GM21515 (cell line): ENCODE measurements at regions not wholly inside any gene's neighbourhood (a gene's known extent, or its start where the extent isn't known, plus 50 kb on each side); places are given as distances from the start of the nearest gene placed in this dataset.
"Not testable (repeated sequence)": the region's sequence is repeated elsewhere in the genome, so short reads cannot be mapped to it uniquely, and the experiment has no call there.

Experiments
- ATAC-seq: cut with Tn5 transposase; IDR thresholded peaks from one replicate; pipeline ENCODE4 v1.9.1; 2021; ENCODE audit not compliant: unreplicated experiment

DNA sequence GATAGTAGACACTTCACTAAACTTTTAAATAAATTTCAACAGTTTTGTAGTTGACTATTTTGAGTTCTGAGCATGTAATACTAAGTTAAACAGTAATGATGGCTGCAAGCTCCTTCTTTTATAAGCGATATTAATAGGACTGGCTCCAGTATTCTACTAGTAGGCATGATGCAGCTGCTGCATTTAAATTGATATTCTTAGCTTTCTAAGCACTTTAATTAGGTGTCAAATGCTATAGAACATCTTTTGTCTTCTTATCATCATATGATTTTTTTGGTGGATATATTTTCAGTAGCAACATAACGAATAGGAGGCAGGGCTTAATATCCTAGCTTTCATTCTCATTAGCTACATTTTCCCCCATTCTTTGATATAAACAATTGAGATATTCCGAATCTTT, 141.1 kb downstream of the FBXO4 start:
- no peak for ATAC-seq

DNA sequence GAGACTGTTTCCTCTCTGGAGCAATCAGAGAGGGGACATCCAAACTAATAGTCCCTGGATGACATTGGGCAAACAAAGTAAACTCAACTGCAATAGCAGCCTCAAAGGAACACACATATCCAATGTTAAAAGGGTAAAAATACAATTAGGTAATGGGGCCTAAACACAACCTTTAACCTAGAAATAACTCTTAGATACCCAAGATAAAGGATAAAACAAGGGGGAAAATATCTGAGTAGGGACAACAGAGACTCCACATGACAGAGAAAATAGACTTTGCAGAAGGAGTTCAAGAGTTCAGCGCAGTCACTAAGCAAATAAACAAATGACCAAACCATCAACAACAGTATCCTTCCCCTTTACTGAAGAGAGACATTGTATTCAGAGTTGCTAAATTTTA, 149.3 kb downstream of the FBXO4 start:
- no peak for ATAC-seq

DNA sequence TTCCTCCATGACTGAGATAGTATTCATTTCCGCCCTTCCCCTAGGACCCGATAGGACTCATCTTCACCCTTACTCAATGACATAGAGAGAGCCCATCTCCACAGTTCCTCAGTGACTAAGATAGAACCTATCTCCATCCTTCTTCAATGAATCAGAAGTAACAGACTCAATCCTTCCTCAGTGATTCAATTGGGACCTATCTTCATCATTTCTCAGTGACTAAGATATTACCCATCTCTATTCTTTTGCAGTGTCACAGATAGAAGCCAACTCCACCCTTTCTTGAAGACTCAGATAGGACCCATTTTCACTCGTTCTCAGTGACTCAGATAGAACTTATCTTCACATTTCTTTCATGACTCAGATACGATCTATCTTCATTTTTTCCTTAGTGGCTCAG, 164.6 kb downstream of the FBXO4 start:
- ATAC-seq = no peak

DNA sequence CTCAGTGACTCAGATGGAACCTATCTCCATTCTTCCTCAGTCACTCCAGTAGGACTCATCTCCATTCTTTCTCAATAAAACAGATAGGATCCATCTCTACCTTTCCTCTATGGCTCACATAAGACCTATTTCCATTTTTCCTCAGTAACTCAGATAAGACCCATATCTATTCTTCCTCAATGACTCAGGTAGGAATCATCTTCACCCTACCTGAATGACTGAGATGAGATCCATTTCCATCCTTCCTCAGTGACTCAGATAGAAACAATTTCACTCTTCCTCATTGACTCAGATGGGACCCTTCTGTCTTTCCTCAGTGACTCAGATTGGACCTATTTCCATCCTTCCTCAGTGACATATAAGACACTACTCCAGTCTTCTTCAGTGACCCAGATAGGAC, 165.1 kb downstream of the FBXO4 start:
- no peak for ATAC-seq

DNA sequence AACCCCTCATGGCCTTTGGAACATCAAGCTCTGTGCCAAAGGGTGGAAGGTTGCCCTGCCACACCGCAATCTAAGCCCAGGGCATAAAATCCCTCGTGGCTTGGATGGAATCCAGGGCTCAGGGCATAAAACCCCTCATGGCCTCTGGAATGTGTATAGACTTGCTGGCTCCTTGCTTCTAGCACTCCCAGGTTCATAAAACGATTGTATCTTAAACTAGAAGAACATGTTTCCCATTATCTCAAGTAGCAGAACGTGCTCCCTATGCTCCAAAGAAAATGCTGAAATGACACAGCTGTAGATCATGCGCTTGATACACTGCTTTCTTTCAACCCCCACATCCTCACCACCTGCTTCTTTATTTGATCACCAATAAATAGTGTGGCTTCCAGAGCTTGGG, 174.8 kb downstream of the FBXO4 start:
- not testable (repeated sequence) for ATAC-seq

DNA sequence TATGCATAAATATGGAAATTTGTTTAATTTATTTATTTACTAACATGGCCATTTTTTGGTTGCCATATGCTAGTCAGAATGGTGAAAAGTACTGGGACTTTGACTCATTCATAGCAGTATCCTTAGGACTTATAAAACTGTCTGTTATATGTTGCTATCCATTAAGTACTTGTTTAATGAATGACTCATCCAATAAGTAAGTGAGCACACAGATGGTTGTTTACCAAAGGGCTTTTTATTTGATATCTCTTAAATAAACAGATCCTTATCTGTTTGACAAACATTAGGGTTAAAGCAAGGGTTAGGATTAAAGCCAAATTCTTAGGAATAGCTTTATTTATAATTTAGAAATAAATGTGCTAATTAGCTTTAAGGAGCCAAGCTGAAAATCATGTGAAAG, 183.4 kb downstream of the FBXO4 start:
- no peak for ATAC-seq

DNA sequence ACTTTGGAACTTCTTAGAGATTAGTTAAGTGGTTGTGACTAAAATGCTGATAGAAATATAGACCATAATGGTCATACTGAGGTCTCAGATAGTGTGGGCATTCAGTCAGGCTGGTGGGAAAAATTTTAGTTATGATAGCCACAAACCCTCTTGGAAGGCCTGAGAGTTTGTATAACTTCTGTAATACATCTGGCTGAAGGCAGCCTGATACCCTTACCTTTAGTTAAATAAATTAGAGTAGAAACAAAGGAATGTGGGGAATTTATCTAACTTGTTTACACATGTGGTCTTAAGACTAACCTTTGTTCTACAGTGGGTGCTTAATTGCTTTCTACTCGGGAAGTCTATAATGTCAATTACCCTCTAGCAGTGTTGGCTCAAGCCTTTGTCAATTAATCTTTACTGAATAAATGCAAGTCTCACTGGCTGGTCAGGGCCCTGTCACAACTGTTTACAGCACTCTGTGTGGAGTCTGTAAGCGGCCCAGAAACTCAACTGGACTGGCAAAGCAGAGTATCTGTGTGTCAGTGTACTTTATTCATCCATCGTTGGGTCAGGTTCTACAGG, 184.0 kb downstream of the FBXO4 start:
- ATAC-seq = no peak

DNA sequence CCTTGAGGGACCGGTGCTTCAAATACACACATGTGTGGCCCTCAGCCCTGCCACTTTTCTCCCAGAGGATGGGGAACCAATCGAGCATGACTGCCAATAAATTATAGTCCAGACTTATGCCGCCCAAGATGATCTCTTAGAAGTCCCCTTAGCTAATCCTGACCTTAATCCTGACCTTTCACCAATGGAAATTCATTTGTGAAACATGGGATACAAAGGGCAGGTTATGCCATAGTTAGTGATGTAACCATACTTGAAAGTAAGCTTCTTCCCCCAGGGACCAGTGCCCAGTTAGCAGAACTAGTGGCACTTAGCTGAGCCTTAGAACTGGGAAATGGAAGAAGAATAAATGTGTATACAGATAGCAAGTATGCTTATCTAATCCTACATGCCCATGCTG, 190.6 kb downstream of the FBXO4 start:
- ATAC-seq = not testable (repeated sequence)

DNA sequence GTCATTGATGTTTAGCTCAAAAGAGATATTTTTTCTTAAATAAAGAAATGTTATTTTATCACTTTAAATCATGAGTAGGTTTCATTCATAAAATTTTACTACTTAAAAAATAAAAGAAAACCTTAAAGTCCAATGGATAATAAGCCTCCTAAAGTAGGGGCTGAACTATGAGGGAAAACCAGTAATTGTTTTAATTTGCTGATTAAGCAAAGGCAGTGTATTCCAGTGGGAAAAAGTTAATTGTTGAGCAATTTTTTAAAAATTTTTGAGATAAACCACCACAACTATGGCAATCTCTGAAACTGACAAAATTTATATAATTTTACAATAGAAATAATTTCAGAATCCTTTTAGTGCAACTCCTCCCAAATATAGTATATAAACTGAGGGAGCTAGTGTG, 195.0 kb downstream of the FBXO4 start:
- ATAC-seq = no peak

DNA sequence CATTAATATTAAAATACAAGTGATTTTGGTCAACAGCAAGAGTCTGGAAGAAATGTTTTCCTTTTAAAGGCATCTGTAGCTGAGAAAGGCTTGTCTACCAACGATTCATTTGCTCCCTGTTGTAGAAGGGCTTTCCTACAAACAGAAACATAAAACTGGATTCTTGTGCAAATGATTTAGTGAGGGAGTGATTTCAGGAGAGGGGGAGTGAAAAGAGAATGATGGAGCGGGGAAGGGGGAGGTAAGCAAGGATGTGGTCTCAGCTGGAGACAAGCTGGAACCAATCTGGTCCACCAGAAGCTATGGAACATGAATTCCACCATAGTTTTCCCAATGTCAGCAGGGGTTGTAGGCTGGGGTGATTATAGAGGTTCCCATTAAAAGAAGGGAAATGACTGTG, 196.3 kb downstream of the FBXO4 start:
- no peak for ATAC-seq

DNA sequence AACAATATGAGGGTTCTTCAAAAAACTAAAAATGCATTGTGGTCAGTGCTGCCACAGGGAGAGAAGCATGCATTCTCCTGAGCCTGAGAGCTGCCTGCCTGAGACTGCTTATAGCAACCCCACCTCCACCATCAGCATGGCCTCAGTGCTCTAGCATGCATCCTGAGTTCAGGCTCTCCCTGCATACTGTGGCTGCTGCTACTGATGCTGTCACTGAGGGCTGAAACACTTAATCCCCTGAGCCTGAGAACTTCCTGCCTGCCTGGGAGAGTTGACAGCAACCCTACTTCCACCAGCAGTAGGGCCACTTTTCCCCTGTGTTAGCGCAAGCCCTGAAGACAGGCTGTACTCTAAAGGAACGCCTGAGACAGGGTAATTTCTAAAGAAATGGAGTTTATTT, 206.0 kb downstream of the FBXO4 start:
- ATAC-seq = no peak

DNA sequence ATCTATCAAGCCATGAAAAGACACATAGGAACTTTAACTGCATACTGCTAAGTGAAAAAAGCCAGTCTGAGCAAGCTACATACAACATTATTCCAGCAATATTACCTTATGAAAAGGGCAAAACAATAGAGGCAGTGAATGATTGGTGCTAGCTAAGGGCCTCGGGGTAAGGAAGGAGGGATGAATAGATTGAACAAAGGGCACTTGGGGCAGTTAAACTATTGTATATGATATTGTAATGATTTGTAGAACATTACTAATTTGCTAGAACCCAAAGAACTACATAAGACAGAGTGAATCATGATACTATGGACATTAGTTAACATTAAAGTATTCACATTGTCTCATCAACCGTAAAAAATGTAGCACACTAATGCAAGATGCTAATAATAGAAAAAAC, 218.3 kb downstream of the FBXO4 start:
- no peak for ATAC-seq

DNA sequence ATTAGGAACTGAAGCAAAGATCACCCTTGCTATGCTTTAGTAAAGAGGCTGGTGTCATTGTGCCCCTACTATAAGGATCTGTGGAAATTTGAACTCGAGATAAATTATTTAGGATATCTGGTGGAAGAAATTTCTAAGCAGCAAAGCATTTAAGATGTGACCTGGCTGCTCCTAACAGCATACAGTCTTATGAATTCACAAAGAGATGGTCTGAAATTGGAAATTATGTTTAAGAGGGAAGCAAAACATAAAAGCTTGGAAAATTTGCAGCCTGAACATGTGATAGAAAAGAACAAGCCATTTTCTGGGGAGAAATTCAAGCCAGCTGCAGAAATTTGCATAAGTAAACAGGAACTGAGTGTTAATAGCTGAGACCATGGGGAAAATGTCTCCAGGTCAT, 223.7 kb downstream of the FBXO4 start:
- no peak for ATAC-seq

DNA sequence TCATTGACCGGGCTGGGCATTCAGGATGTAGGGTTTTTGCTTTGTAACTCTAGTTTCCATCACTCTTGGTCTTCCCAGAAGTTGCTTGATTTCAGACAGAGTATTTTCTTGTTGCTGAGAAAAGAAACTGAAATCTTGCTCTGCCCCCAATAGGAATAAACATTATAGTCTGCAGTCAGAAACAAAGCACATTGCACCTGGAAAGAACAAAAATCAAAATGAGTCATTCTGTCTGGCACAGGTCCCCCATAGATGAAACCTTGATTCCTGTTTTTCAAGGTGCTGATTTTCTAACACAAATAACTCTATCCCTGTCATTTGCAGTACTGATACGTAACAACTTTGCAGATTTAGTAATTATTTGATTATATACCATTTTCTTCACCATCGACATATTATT, 232.1 kb downstream of the FBXO4 start:
- no peak for ATAC-seq

DNA sequence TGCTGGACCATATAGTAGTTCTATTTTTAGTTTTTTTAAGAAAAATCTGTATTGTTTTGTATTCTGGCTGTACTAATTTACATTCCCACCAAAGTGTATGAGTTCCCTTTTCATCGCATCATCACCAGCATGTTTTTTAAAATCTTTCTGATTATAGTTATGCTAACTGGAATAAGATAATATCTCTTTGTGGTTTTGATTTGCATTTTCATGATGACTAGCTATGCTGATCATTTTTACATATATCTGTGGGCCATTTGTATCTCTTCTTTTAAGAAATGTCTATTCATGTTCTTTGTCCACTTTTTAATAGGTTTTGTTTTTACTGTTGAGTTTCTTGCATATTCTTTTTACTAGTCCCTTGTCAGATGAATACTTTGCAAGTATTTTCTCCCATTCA, 238.0 kb downstream of the FBXO4 start:
- ATAC-seq = no peak

DNA sequence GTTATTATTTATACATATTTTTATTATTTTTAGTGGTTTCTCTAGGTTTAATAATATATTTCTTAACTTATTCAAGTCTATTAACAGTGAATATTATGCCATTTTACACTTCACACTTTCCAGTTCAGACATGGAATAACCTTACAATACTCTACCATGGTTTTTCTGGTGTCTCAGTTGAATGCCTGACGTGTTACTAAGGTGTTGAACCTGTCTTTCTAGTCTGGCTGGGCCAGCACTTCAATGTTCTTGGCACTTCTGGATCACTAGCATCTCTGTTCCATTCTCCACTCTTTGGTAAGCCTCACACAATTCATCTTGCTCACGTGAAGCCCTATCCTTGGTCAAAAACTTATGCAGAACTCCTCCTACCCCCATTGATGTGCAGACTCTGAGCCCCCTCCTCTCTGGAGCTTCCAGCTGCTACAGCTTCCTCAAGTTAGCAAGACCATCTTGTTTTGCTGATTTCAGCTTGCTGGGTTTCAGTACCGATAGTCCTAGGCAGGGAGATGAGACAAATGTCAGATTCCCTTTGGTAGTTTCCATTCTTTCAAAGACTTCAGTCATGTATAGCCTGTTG, 243.1 kb downstream of the FBXO4 start:
- no peak for ATAC-seq

DNA sequence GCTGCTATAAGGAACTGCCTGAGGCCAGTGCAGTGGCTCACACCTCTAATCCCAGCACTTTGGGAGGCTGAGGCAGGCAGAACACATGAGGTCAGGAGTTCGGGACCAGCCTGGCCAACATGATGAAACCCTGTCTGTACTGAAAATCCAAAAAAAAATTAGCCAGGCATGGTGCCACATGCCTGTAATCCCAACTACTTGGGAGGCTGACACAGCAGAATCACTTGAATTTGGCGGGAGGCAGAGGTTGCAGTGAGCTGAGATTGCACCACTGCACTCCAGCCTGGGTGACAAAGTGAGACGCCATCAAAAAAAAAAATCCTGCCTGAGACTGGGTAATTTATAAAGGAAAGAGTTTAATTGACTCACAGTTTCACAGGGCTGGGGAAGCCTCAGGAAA, 247.1 kb upstream of the GHR start:
- not testable (repeated sequence) for ATAC-seq

DNA sequence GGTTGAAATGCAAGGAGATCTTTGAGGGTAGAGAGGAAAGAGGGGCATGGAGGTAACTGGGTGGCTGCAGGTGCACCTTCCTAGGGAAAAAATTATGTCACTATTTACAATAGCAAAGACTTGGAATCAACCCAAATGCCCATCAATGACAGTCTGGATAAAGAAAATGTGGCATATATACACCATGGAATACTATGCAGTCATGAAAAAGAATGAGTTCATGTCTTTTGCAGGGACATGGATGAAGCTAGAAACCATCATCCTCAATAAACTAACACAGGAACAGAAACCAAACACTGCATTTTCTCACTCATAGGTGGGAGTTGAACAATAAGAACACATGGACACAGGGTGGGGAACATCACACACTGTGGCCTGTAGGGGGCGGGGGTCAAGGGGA, 243.4 kb upstream of the GHR start:
- ATAC-seq = not testable (repeated sequence)

DNA sequence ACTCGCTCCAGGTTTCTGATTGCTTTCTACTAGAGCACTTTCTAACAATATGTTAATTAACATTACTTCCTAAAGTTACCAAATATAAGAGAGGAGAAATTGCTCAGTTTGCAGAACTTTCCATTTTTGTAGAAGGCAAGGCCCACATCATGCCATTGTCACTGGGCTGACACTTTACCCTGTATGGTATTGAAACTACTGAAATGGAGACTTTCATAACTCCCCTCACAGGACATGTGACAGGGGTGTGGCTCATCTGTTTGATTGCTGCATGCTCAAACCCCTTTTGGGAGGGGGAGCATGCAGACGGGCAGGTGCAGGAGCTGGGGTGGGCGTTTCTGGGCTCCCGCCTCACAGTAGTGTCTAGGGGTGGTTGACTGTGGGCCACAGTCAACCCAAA, 206.3 kb upstream of the GHR start:
- ATAC-seq = no peak

DNA sequence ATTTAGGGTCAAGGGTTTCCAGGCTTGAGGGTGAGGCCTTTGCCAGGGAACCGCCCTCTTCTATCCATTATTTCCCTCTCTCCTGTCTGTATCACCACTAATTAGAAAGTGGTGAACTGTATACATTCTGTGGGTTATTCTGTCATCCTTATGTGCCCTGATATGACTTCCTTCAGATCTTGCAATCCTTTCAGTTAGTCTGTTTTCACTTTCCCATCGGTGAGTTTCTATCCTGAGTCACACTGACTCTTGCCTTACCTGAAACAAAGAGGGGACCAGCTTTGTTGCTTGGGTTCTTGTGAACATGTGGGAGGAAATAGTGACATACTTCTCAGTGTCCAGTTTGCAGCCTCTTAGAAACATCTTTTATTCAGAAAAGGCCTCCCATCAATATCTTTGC, 205.4 kb upstream of the GHR start:
- ATAC-seq = no peak

DNA sequence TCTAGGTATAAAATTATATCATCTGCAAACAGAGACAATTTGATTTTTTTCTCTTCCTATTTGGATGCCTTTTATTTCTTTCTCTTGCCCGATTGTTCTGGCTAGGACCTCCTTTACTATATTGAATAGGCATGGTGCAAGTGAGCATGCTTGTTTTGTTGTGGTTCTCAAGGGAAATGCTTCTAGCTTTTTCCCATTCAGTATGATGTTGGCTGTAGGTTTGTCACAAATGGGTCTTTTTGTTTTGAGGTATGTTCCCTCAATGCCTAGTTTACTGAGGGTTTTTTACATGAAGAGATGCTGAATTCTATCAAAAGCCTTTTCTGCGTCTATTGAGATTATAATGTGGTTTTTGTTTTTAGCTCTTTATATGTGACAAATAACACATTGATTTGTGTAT, 198.2 kb upstream of the GHR start:
- no peak for ATAC-seq

DNA sequence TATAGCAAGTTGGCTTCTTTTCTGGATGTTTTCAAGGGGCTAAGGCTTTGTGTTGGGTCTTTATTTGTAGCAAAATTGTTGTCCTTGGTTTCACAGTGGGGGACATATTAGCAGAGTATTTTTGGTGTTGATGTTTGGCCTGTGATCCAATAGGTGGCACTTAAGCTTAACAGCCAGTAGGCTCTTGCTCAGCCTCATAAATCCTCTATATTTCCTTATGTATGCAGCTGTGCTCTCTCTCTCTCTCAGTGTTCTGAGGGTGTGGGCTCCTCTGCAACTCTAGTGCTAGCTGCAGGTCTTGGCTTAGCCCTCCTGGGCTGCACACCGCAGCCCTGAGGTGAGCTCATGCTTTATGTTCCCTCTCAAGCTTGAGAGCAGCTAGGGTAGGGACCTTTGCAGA, 195.0 kb upstream of the GHR start:
- ATAC-seq = no peak

DNA sequence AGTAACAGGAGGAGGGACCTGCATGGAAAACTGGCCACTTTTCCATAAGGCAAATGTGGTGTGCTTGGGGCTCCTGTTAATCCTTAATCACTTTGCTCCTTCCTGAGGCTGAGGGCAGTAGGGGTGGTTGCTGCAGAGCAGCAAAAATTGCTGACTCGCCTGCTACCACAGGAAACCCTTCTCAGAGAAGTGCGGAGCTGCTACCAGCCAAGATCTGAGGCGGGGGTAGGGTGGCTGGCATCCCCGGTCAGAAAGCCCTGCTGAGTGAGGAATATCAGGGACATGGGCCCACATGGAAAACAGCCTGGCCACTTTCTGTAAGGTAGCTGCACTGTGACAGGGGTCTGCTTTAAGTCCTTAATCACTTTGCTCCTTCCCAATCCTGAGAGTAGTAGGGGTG, 192.4 kb upstream of the GHR start:
- ATAC-seq = no peak

DNA sequence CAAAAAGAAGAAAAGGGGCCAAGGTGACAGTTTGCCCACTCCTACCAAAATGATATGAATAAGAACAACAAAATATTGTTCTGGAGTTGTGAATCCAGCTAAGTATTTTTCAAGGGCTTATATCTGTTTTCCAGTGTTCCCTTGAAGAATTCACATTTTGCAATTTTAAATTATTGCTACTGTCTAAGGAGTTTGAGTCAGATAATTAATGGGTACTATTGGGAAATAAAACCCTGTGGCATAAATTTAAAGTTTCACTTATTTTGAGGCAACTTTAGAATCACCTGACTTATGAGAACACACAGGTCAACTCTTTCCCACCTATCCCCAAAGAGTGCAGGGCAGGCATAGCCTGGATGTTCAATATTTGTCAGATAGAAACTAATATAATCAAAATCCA, 188.0 kb upstream of the GHR start:
- no peak for ATAC-seq
